Uterus (tissue), 3 donors: ENCODE measurements at regions not wholly inside any gene's neighbourhood (a gene's known extent, or its start where the extent isn't known, plus 50 kb on each side); places are given as distances from the start of the nearest gene placed in this dataset.

Experiments
- DNase-seq, 2 donors: peaks; one replicate each; pipeline ENCODE4 v3.0.0-alpha.2; 2019 to 2020
- H3K27ac ChIP-seq, 2 donors: fragments of 200-600 bp; sonication (generic); 1 replicate in 1 of 2; 2 replicates in 1 of 2; pipeline ENCODE4 v1.5.1; 2016 to 2018
- H3K27me3 ChIP-seq, 2 donors: fragments of 200-600 bp; sonication (generic); one replicate each; pipeline ENCODE4 v1.5.1; 2018 to 2019; ENCODE audit warnings: control low read depth in 1 of 2
- H3K36me3 ChIP-seq, 2 donors: fragments of 200-600 bp; sonication (generic); one replicate each; pipeline ENCODE4 v1.5.1; 2019; ENCODE audit warnings: control low read depth in 1 of 2
- H3K4me1 ChIP-seq, 2 donors: fragments of 200-600 bp; sonication (generic); one replicate each; pipeline ENCODE4 v1.5.1; 2018 to 2019; ENCODE audit warnings: control low read depth in 1 of 2
- H3K4me3 ChIP-seq, 2 donors: fragments of 200-600 bp; sonication (generic); 1 replicate in 1 of 2; 2 replicates in 1 of 2; pipeline ENCODE4 v1.5.1; 2018 to 2019; ENCODE audit warnings: mild to moderate bottlenecking in 1 of 2
- H3K9me3 ChIP-seq, 2 donors: fragments of 200-600 bp; sonication (generic); one replicate each; pipeline ENCODE4 v1.5.1; 2019; ENCODE audit warnings: control low read depth in 1 of 2
- POLR2A ChIP-seq, 2 donors: fragments of 450-650 bp; IDR thresholded peaks; one replicate each; pipeline ENCODE4 v1.6.1; 2016; ENCODE audit warnings: antibody characterized with exemption in 2 of 2, mild to moderate bottlenecking in 1 of 2, moderate library complexity in 1 of 2
- intact Hi-C: fragments of 100-400 bp; cut with DNase I; formaldehyde crosslinking; loops from one replicate; pipeline ENCODE4 v1.15.1; 2023; ENCODE audit warnings: low total_unique reads
- TF ChIP-seq, protein P1 (sequence below), 4 experiments: fragments of 200-600 bp in 2 of 4; fragments of 450-650 bp in 2 of 4; sonication (generic) in 2 of 4; IDR thresholded peaks; one replicate each; pipeline ENCODE4 v1.5.1; 2016 to 2019; ENCODE audit warnings: antibody characterized with exemption in 4 of 4, mild to moderate bottlenecking in 2 of 4, moderate library complexity in 1 of 4
- donor health status: DM: yes; HTN: yes; CAD: no.

- no peaks in the 10 kb centered on the region for H3K9me3 ChIP-seq
- no peaks in the 10 kb centered on the region for H3K27me3 ChIP-seq
- H3K4me3 ChIP-seq = no peak overlapping the region
- intact Hi-C loops = no loop called here
- no peak for TF ChIP-seq POLR2A (IDR thresholded peaks at IDR 0.05)
- TF ChIP-seq, protein P1, sequence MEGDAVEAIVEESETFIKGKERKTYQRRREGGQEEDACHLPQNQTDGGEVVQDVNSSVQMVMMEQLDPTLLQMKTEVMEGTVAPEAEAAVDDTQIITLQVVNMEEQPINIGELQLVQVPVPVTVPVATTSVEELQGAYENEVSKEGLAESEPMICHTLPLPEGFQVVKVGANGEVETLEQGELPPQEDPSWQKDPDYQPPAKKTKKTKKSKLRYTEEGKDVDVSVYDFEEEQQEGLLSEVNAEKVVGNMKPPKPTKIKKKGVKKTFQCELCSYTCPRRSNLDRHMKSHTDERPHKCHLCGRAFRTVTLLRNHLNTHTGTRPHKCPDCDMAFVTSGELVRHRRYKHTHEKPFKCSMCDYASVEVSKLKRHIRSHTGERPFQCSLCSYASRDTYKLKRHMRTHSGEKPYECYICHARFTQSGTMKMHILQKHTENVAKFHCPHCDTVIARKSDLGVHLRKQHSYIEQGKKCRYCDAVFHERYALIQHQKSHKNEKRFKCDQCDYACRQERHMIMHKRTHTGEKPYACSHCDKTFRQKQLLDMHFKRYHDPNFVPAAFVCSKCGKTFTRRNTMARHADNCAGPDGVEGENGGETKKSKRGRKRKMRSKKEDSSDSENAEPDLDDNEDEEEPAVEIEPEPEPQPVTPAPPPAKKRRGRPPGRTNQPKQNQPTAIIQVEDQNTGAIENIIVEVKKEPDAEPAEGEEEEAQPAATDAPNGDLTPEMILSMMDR (IDR thresholded peaks at IDR 0.05) = no peak
- H3K36me3 ChIP-seq = no peaks in the 10 kb centered on the region
- no peak overlapping the region for H3K27ac ChIP-seq
- peaks cover 0 to 6% of the 10 kb centered on the region in 2 donors for H3K4me1 ChIP-seq
- DNase-seq = no peak
Observed at GRCh38 chr10:29748109-29748650, 113.4 kb upstream of the SVIL start.

GRCh38 chr10:29746080-29746797, 111.5 kb upstream of the SVIL start:
- no peak for TF ChIP-seq POLR2A (IDR thresholded peaks at IDR 0.05)
- TF ChIP-seq, protein P1 (IDR thresholded peaks at IDR 0.05) = no peak
- H3K27ac ChIP-seq = peak overlapping the region; percentile 25 to 40
- no peaks in the 10 kb centered on the region for H3K36me3 ChIP-seq

DNA sequence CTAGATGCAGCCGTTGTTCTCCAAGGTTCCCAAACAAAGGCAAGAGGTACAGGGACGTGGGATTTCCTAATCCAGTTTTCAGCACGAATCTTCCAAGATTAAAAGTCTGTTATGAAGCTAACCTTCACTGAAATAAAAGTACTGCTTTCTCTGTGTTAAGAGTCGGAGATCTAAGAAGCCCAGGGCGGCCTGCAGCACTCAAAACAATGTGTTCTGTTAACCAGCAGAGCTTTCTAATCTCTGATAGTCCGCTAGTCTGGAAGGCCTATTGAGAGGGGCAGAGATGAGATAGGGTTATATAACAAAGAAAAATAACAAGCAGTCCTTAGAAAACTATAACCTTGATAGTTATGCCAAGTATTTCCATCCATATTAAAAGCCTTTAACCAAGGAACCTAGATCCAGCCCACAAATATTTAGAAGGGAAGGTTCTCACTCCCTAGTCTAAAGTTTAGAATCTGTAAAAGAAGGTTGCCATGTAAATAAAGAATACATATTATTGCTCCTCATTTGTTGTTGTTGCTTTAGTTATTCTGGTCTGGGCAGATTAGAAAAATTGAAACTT, 106.3 kb upstream of the SVIL start:
- Histone ChIP-seq H3K27me3 (no peaks in the 10 kb centered on the region), H3K27ac (peak overlapping the region; percentile 66 to 80), H3K9me3 (no peaks in the 10 kb centered on the region), H3K4me3 (no peak overlapping the region), H3K4me1 (no peaks in the 10 kb centered on the region), H3K36me3 (no peaks in the 10 kb centered on the region)
- intact Hi-C loops = no loop called here
- TF ChIP-seq, protein P1 (IDR thresholded peaks at IDR 0.05) = no peak
- no peak for TF ChIP-seq POLR2A (IDR thresholded peaks at IDR 0.05)
- no peak for DNase-seq

More at GRCh38 chr10:29746080-29746797, 111.5 kb upstream of the SVIL start:
- no peaks in the 10 kb centered on the region for H3K9me3 ChIP-seq
- H3K4me3 ChIP-seq = no peak overlapping the region
- intact Hi-C loops = no loop called here
- no peaks in the 10 kb centered on the region for H3K27me3 ChIP-seq
- peaks cover 0 to 6% of the 10 kb centered on the region in 2 donors for H3K4me1 ChIP-seq
- DNase-seq = no peak

DNA sequence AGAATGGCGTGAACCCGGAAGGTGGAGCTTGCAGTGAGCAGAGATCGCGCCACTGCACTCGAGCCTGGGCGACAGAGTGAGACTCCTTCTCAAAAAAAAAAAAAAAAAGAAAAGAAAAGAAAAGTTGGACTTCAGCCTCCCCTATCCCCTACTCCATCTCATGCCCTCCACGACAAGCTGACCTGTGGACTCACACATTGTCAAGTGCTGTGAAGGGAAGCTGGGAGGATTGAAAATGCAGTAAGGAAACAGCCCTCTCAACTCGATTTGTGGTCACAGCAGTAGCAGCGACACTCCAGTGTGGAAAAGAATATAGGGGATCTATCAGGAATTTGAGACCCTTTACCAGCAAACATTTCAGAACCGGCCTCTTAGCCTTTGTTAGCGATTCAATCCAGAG, 103.6 kb upstream of the SVIL start:
- H3K4me3 ChIP-seq = no peak overlapping the region
- no peak overlapping the region for H3K27ac ChIP-seq
- no peaks in the 10 kb centered on the region for H3K27me3 ChIP-seq
- intact Hi-C loops = loop anchor here (10.0 kb wide), 1 partner anchor 144 kb away; no protein-coding TSS in a partner anchor
- TF ChIP-seq, protein P1 (IDR thresholded peaks at IDR 0.05) = no peak
- TF ChIP-seq POLR2A (IDR thresholded peaks at IDR 0.05) = no peak
- no peaks in the 10 kb centered on the region for H3K9me3 ChIP-seq
- no peaks in the 10 kb centered on the region for H3K36me3 ChIP-seq
- H3K4me1 ChIP-seq = no peaks in the 10 kb centered on the region
- DNase-seq = no peak

GRCh38 chr10:29737074-29737593, 102.4 kb upstream of the SVIL start:
- Histone ChIP-seq H3K27ac (peak overlapping the region; percentile 96 to 99), H3K4me3 (peak overlapping the region; percentile 74), H3K36me3 (no peaks in the 10 kb centered on the region), H3K27me3 (no peaks in the 10 kb centered on the region), H3K9me3 (no peaks in the 10 kb centered on the region), H3K4me1 (no peaks in the 10 kb centered on the region)
- peak in 1 of 2 donors; percentile 68 for DNase-seq
- intact Hi-C loops = loop anchor here (10.0 kb wide), 1 partner anchor 142 kb away; no protein-coding TSS in a partner anchor
- TF ChIP-seq, protein P1 (IDR thresholded peaks at IDR 0.05) = no peak
- no peak for TF ChIP-seq POLR2A (IDR thresholded peaks at IDR 0.05)
